Activated CD8-positive, alpha-beta T cell treated with anti-CD3 and anti-CD28 coated beads for 36 hours (primary cell): ENCODE measurements at regions not wholly inside any gene's neighbourhood (a gene's known extent, or its start where the extent isn't known, plus 50 kb on each side); places are given as distances from the start of the nearest gene placed in this dataset.
A peak's percentile ranks its signal among the peaks of the same experiment; 100 is the strongest.

Source experiments
- ATAC-seq: fragments of 200-7000 bp; cut with Tn5 transposase; one replicate; pipeline ENCODE4 v1.10.0; 2021; ENCODE audit warnings: mild to moderate bottlenecking, moderate library complexity
- CTCF ChIA-PET: fragments of 350-600 bp; sonication (Branson Sonifier 250); formaldehyde crosslinking; loops from one replicate; lab custom pipeline; 2021; ENCODE audit warnings: antibody characterized with exemption; lab: Charles Lee
- POLR2A ChIA-PET: fragments of 350-600 bp; sonication (Branson Sonifier 250); formaldehyde crosslinking; loops from one replicate; lab custom pipeline; 2021; ENCODE audit warnings: antibody characterized with exemption; lab: Charles Lee
- DNase-seq: peaks from one replicate; pipeline ENCODE4 v3.0.0-alpha.2; 2020
- H3K27ac Mint-ChIP-seq: one replicate; pipeline ENCODE4 v1.8.0; 2021; ENCODE audit warnings: mild to moderate bottlenecking, mixed read lengths
- H3K27me3 Mint-ChIP-seq: one replicate; pipeline ENCODE4 v1.8.0; 2021; ENCODE audit warnings: mixed read lengths
- H3K36me3 Mint-ChIP-seq: one replicate; pipeline ENCODE4 v1.8.0; 2021; ENCODE audit warnings: low read depth, mixed read lengths
- H3K4me1 Mint-ChIP-seq: one replicate; pipeline ENCODE4 v1.8.0; 2021; ENCODE audit warnings: low read depth, mixed read lengths
- H3K4me3 Mint-ChIP-seq: one replicate; pipeline ENCODE4 v1.8.0; 2021; ENCODE audit warnings: mild to moderate bottlenecking, moderate library complexity, mixed read lengths
- H3K9me3 Mint-ChIP-seq: one replicate; pipeline ENCODE4 v1.8.0; 2021; ENCODE audit warnings: mixed read lengths
- CTCF ChIP-seq: fragments of 200-600 bp; IDR thresholded peaks from one replicate; pipeline ENCODE4 v1.8.0; 2022; ENCODE audit warnings: antibody characterized with exemption, mild to moderate bottlenecking
- intact Hi-C: fragments of 100-400 bp; cut with micrococcal nuclease; formaldehyde crosslinking; loops from one replicate; pipeline ENCODE4 v1.10.0; 2022

- no peak for TF ChIP-seq CTCF
- no peak overlapping the region for H3K4me3 Mint-ChIP-seq
Observed at GRCh38 chr17:14902297-14902696, 362.8 kb downstream of the PMP22 start.

GRCh38 chr17:14901376-14901775 lies 363.8 kb downstream of the PMP22 start:
- ChIA-PET POLR2A (no interaction called here), CTCF (interaction anchor here (1.2 to 1.5 kb wide), 2 partner anchors 16 to 25 kb away, joined by 4 read pairs; no protein-coding TSS in a partner anchor)
- Mint-ChIP-seq H3K27ac (no peak overlapping the region), H3K4me1 (no peaks in the 10 kb centered on the region), H3K36me3 (no peaks in the 10 kb centered on the region), H3K9me3 (peaks cover 5% of the 10 kb centered on the region), H3K4me3 (no peak overlapping the region), H3K27me3 (peaks cover 12% of the 10 kb centered on the region)
- DNase-seq (no peak), ATAC-seq (no peak)
- intact Hi-C loops: no loop called here
- TF ChIP-seq CTCF: no peak

More at GRCh38 chr17:14902297-14902696, 362.8 kb downstream of the PMP22 start:
- H3K9me3 Mint-ChIP-seq: peaks cover 5% of the 10 kb centered on the region
- no peak for DNase-seq
- H3K27ac Mint-ChIP-seq: no peak overlapping the region
- ChIA-PET POLR2A (no interaction called here), CTCF (no interaction called here)
- no peaks in the 10 kb centered on the region for H3K36me3 Mint-ChIP-seq
- peaks cover 12% of the 10 kb centered on the region for H3K27me3 Mint-ChIP-seq
- H3K4me1 Mint-ChIP-seq: no peaks in the 10 kb centered on the region
- intact Hi-C loops: no loop called here
- ATAC-seq: no peak

- no peaks in the 10 kb centered on the region for H3K36me3 Mint-ChIP-seq
- CTCF ChIA-PET: interaction anchor here (0.8 to 2.1 kb wide), 3 partner anchors 14 to 1292 kb away, joined by 3 to 11 read pairs (median 4); no protein-coding TSS in a partner anchor
- peaks cover 21% of the 10 kb centered on the region for H3K27me3 Mint-ChIP-seq
- peaks cover 31% of the 10 kb centered on the region for H3K9me3 Mint-ChIP-seq
- POLR2A ChIA-PET: no interaction called here
- peak; percentile 38 for TF ChIP-seq CTCF
- ATAC-seq (no peak), DNase-seq (no peak)
- intact Hi-C loops: no loop called here
- H3K27ac Mint-ChIP-seq: no peak overlapping the region
- H3K4me1 Mint-ChIP-seq: no peaks in the 10 kb centered on the region
- H3K4me3 Mint-ChIP-seq: no peak overlapping the region
Observed at GRCh38 chr17:14886200-14886739, 378.9 kb downstream of the PMP22 start.

- TF ChIP-seq CTCF: no peak
- ChIA-PET CTCF (no interaction called here), POLR2A (no interaction called here)
- peaks cover 23% of the 10 kb centered on the region for H3K9me3 Mint-ChIP-seq
- no peak overlapping the region for H3K27ac Mint-ChIP-seq
- H3K36me3 Mint-ChIP-seq: no peaks in the 10 kb centered on the region
- H3K27me3 Mint-ChIP-seq: peaks cover 23% of the 10 kb centered on the region
- no peak for DNase-seq
- intact Hi-C loops: no loop called here
- no peak overlapping the region for H3K4me3 Mint-ChIP-seq
- no peak for ATAC-seq
- no peaks in the 10 kb centered on the region for H3K4me1 Mint-ChIP-seq
Observed at GRCh38 chr17:14882131-14882530, 383.0 kb downstream of the PMP22 start.

- CTCF ChIA-PET: interaction anchor here (0.7 kb wide), 1 partner anchor 9 kb away, joined by 3 read pairs; no protein-coding TSS in a partner anchor
- Mint-ChIP-seq H3K36me3 (no peaks in the 10 kb centered on the region), H3K4me1 (no peaks in the 10 kb centered on the region), H3K27ac (no peak overlapping the region), H3K9me3 (no peaks in the 10 kb centered on the region), H3K4me3 (no peak overlapping the region), H3K27me3 (peaks cover 6% of the 10 kb centered on the region)
- ATAC-seq (no peak), DNase-seq (no peak)
- intact Hi-C loops: no loop called here
- TF ChIP-seq CTCF: no peak
- POLR2A ChIA-PET: interaction anchor here (1.1 kb wide), 1 partner anchor 291 kb away, joined by 3 read pairs; no protein-coding TSS in a partner anchor
Observed at GRCh38 chr17:14875557-14876412, 389.3 kb downstream of the PMP22 start.
